HPDE6-E6E7 (cell line): ENCODE measurements at regions not wholly inside any gene's neighbourhood (a gene's known extent, or its start where the extent isn't known, plus 50 kb on each side); places are given as distances from the start of the nearest gene placed in this dataset.

Source experiments
- DNase-seq: peaks from one replicate; pipeline ENCODE4 v3.0.0; 2011; ENCODE audit warnings: missing footprints; ENCODE audit errors: extremely low spot score

GRCh38 chr20:56835829-56836550, 206.9 kb downstream of the TFAP2C start:
- no peak for DNase-seq

GRCh38 chr20:56839222-56839621, 210.1 kb downstream of the TFAP2C start:
- DNase-seq, result no peak

- DNase-seq, result no peak
These were observed 210.7 kb downstream of the TFAP2C start for GRCh38 chr20:56839786-56840185.

GRCh38 chr20:56840716-56841261, 211.7 kb downstream of the TFAP2C start:
- DNase-seq, result no peak

- DNase-seq, result no peak
These were observed 212.3 kb downstream of the TFAP2C start for GRCh38 chr20:56841346-56841908.

- DNase-seq, result no peak
These were observed 212.9 kb downstream of the TFAP2C start for GRCh38 chr20:56842056-56842455.

GRCh38 chr20:56843386-56843785, 214.3 kb downstream of the TFAP2C start:
- no peak for DNase-seq

GRCh38 chr20:56843817-56844216, 214.7 kb downstream of the TFAP2C start:
- no peak for DNase-seq

- no peak for DNase-seq
These were observed 216.5 kb downstream of the TFAP2C start for GRCh38 chr20:56845546-56846086.

GRCh38 chr20:56848561-56848960, 219.5 kb downstream of the TFAP2C start:
- no peak for DNase-seq

- DNase-seq, result no peak
These were observed 222.4 kb downstream of the TFAP2C start for GRCh38 chr20:56851552-56851951.

GRCh38 chr20:56855708-56856107, 226.6 kb downstream of the TFAP2C start:
- no peak for DNase-seq

GRCh38 chr20:56857950-56858349, 228.8 kb downstream of the TFAP2C start:
- no peak for DNase-seq

- no peak for DNase-seq
These were observed 230.1 kb downstream of the TFAP2C start for GRCh38 chr20:56859039-56859800.

- DNase-seq, result no peak
These were observed 230.7 kb downstream of the TFAP2C start for GRCh38 chr20:56859801-56860261.

- DNase-seq, result no peak
These were observed 231.3 kb downstream of the TFAP2C start for GRCh38 chr20:56860413-56860812.

- no peak for DNase-seq
These were observed 232.5 kb downstream of the TFAP2C start for GRCh38 chr20:56861590-56861989.

GRCh38 chr20:56865055-56865454, 235.9 kb downstream of the TFAP2C start:
- no peak for DNase-seq

- no peak for DNase-seq
These were observed 238.0 kb downstream of the TFAP2C start for GRCh38 chr20:56867128-56867527.

GRCh38 chr20:56868746-56869145, 239.6 kb downstream of the TFAP2C start:
- DNase-seq, result no peak

GRCh38 chr20:56870271-56870670, 241.2 kb downstream of the TFAP2C start:
- DNase-seq, result no peak

- DNase-seq, result no peak
These were observed 242.6 kb downstream of the TFAP2C start for GRCh38 chr20:56871691-56872090.
